BE2C (cell line): ENCODE measurements at regions not wholly inside any gene's neighbourhood (a gene's known extent, or its start where the extent isn't known, plus 50 kb on each side); places are given as distances from the start of the nearest gene placed in this dataset.

ENCODE experiments used
- DNase-seq: peaks from one replicate; pipeline ENCODE4 v3.0.0-alpha.2; 2020
- H3K27me3 ChIP-seq: fragments of 250-450 bp; sonication (Bioruptor Pico); 2 replicates; pipeline ENCODE4 v1.5.1; 2020; ENCODE audit warnings: mild to moderate bottlenecking
- H3K36me3 ChIP-seq: fragments of 250-450 bp; sonication (Bioruptor Pico); 2 replicates; pipeline ENCODE4 v1.5.1; 2020; ENCODE audit warnings: mild to moderate bottlenecking
- H3K4me1 ChIP-seq: fragments of 250-450 bp; sonication (Bioruptor Pico); 2 replicates; pipeline ENCODE4 v1.5.1; 2020
- H3K4me3 ChIP-seq: 2 replicates; pipeline ENCODE4 v1.5.1; 2011; ENCODE audit warnings: low read depth, low read length
- H3K9me3 ChIP-seq: fragments of 250-450 bp; sonication (Bioruptor Pico); 2 replicates; pipeline ENCODE4 v1.5.1; 2020
- CTCF ChIP-seq: IDR thresholded peaks from 2 replicates; pipeline ENCODE4 v1.5.1; 2012; ENCODE audit warnings: mild to moderate bottlenecking, low read depth, low read length

DNA sequence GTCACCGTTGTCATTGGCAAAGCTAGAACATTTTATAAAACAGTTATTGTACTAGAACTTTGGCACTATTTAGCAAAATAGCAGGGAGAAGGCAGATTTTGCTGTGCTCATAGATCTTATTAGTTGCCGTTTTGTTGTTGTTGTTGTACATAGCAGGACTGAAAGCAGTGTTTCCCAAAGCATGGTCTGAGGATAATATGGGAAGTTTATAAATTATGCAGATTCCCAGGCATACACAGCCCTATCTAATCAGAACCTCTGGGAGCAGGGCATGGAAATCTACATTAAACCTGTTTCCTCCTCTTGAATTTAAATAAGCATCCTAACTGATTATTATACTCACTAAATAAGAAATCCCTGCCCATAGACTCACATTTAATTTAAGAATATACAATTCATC, 87.9 kb downstream of the RAP2B start:
- H3K36me3 ChIP-seq: no peaks in the 10 kb centered on the region
- no peaks in the 10 kb centered on the region for H3K4me1 ChIP-seq
- DNase-seq: no peak
- H3K27me3 ChIP-seq: no peaks in the 10 kb centered on the region
- no peak overlapping the region for H3K4me3 ChIP-seq
- H3K9me3 ChIP-seq: no peaks in the 10 kb centered on the region
- TF ChIP-seq CTCF: no peak

DNA sequence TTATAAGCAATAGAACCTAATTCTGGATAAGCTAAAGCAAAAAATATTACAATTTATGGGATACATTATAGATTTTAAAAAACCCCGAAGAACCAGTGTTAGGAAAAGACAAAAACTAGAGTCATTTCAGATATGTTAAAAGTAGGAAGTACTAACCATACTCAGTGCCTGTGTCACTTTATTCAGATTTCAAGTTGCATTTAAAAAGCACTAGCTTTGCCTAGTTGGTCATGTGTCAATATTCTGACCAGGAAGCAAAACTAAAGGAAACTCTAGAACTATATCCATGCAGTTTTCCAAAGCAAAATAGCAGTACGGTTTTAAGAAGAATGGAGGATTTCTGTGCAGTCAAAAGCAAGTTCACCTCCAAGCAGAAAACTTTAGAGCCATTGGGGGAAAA, 88.4 kb downstream of the RAP2B start:
- no peaks in the 10 kb centered on the region for H3K4me1 ChIP-seq
- no peak for TF ChIP-seq CTCF
- H3K9me3 ChIP-seq: no peaks in the 10 kb centered on the region
- DNase-seq: no peak
- H3K27me3 ChIP-seq: no peaks in the 10 kb centered on the region
- H3K4me3 ChIP-seq: no peak overlapping the region
- H3K36me3 ChIP-seq: no peaks in the 10 kb centered on the region

DNA sequence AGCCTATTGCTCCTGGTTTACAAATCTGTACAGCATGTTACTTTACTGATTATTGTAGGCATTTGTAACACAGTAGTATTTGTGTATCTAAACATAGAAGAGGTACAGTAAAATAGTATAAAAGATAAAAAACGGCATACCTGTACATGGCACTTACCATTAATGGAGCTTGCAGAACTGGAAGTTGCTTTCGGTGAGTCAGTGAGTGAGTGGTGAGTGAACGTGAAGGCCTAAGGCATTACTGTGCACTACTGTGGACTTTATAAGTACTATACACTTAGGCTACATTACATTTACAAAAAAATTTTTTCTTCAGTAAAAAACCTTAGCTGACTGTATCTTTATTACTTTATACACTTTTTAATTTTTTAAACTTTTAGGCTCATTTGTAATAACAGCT, 90.9 kb downstream of the RAP2B start:
- Histone ChIP-seq H3K36me3 (no peaks in the 10 kb centered on the region), H3K4me1 (no peaks in the 10 kb centered on the region), H3K27me3 (no peaks in the 10 kb centered on the region), H3K9me3 (no peaks in the 10 kb centered on the region), H3K4me3 (no peak overlapping the region)
- no peak for DNase-seq
- TF ChIP-seq CTCF: no peak

DNA sequence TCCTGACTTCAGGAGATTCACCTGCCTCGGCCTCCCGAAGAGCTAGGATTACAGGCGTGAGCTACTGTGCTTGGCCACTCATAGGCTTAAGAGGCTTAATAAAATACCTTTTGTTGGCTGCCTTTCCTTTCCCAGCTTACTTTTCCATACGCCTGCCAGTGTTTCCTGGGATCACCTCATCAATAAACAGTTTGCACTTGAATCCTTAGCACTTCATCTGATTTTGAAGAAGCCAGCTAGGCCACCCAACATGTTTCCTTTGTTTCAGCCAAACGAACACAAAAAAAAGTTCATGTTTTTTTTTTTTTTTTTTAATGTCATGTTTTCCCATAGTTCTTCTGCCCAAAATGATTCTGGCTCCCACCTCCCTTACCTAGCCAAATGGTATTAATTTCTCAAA, 92.3 kb downstream of the RAP2B start:
- DNase-seq: no peak
- no peaks in the 10 kb centered on the region for H3K4me1 ChIP-seq
- H3K4me3 ChIP-seq: no peak overlapping the region
- no peaks in the 10 kb centered on the region for H3K27me3 ChIP-seq
- H3K36me3 ChIP-seq: no peaks in the 10 kb centered on the region
- H3K9me3 ChIP-seq: no peaks in the 10 kb centered on the region
- TF ChIP-seq CTCF: no peak

GRCh38 chr3:153257673-153258351, 95.8 kb downstream of the RAP2B start:
- no peaks in the 10 kb centered on the region for H3K9me3 ChIP-seq
- no peaks in the 10 kb centered on the region for H3K4me1 ChIP-seq
- H3K27me3 ChIP-seq: no peaks in the 10 kb centered on the region
- no peak for DNase-seq
- TF ChIP-seq CTCF: no peak
- H3K4me3 ChIP-seq: no peak overlapping the region
- no peaks in the 10 kb centered on the region for H3K36me3 ChIP-seq

GRCh38 chr3:153259956-153260355, 97.9 kb downstream of the RAP2B start:
- TF ChIP-seq CTCF: no peak
- Histone ChIP-seq H3K4me1 (no peaks in the 10 kb centered on the region), H3K36me3 (no peaks in the 10 kb centered on the region), H3K27me3 (no peaks in the 10 kb centered on the region), H3K4me3 (no peak overlapping the region), H3K9me3 (no peaks in the 10 kb centered on the region)
- DNase-seq: no peak
